Renal cortical epithelial cell (primary cell): ENCODE measurements at regions not wholly inside any gene's neighbourhood (a gene's known extent, or its start where the extent isn't known, plus 50 kb on each side); places are given as distances from the start of the nearest gene placed in this dataset.
A peak's percentile ranks its signal among the peaks of the same experiment; 100 is the strongest.
"Not testable (repeated sequence)": the region's sequence is repeated elsewhere in the genome, so short reads cannot be mapped to it uniquely, and the experiment has no call there.

Experiments used
- DNase-seq: peaks from one replicate; pipeline ENCODE4 v3.0.0-alpha.2; 2011; ENCODE audit warnings: low read depth

- peak; percentile 8 for DNase-seq
Observed at GRCh38 chrX:56130031-56130430, 102.1 kb upstream of the KLF8 start.

DNA sequence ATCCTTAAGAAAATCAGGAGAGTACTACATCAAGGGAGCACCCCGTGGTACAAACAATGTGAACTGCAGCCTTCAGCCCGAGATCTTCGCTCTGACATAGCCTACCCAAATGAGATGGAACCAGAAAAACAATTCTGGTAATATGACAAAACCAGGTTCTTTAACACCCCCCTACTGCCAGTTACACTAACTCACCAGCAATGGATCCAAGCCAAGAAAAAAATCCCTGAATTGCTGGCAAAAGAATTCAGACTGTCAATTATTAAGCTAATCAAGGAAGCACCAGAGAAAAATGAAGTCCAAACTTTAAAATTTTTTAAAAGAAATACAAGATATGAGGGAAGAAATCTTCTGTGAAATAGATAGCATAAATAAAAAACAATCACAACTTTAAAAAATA is 101.7 kb upstream of the KLF8 start:
- DNase-seq, result peak; percentile 82

DNA sequence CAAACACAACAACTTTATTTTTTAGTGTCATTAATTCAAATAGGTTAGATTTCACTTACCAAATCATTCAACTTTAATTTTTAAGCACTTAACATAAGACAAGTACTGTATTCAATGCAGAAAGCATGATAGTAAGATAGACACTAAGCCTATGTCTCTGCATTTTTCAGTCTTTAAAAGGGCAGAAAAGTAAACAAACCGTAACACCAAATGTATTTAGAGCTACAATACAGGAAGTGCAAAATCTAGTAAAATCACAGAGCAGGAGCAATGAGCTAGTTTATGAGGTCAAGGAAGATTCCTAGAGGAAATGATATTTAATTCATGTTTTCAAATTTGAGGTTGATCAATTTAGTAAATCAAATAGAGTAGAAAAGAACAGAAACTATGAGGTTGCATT is 68.0 kb upstream of the KLF8 start:
- DNase-seq, result not testable (repeated sequence)
